ENCODE measurements at regions not wholly inside any gene's neighbourhood (a gene's known extent, or its start where the extent isn't known, plus 50 kb on each side); places are given as distances from the start of the nearest gene placed in this dataset.

DNA sequence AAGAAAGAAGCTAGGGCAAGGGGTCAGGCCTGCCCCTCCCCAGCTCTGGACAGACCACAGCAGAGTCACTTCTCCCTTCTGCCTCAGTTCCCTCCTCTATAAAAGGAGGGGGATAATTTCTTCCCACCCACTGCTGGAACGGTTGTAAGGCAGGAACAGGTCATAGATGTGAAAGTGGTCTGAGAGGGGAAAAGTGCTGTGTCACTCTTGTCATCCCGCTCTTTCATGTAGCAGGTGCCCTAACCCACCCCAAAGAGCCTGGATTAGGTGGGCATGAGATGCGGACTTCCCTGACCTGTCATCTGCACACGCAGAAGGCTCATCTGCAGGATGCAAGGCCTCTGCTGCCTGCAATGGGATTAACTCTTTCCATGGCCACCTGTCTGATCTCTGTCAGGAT lies 218.2 kb upstream of the LRFN2 start:
- no peak for DNase-seq (ENCODE audit: low read depth)
- no peak overlapping the region for H3K4me3 ChIP-seq (ENCODE audit: low read depth, low read length)
- in situ Hi-C loops (cut with HindIII; ENCODE audit: low sequenced_read_pairs): no loop called here
- TF ChIP-seq, protein P1, sequence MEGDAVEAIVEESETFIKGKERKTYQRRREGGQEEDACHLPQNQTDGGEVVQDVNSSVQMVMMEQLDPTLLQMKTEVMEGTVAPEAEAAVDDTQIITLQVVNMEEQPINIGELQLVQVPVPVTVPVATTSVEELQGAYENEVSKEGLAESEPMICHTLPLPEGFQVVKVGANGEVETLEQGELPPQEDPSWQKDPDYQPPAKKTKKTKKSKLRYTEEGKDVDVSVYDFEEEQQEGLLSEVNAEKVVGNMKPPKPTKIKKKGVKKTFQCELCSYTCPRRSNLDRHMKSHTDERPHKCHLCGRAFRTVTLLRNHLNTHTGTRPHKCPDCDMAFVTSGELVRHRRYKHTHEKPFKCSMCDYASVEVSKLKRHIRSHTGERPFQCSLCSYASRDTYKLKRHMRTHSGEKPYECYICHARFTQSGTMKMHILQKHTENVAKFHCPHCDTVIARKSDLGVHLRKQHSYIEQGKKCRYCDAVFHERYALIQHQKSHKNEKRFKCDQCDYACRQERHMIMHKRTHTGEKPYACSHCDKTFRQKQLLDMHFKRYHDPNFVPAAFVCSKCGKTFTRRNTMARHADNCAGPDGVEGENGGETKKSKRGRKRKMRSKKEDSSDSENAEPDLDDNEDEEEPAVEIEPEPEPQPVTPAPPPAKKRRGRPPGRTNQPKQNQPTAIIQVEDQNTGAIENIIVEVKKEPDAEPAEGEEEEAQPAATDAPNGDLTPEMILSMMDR (IDR thresholded peaks at IDR 0.05; ENCODE audit: low read depth, low read length, missing control alignments): no peak

DNA sequence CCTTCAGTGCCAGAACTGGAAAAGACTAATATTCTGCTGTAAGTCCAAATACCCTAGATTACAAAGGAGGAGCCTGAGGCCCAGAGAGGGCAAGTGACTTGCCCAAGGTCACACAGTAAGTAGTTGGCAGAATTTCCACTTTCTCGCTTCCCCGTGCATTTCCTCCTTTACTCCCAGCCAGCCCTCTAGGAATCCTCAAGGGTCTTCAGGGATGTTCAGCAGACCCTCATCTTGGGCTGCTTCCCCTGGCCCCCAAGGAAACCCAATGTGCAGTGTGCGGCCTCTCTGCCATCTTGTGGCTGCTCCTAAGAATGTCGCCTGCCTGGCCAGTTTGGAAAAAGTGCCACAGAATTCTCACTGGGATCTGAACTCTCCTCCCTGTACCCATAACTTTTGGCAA lies 217.7 kb upstream of the LRFN2 start:
- in situ Hi-C loops (cut with HindIII; ENCODE audit: low sequenced_read_pairs): no loop called here
- TF ChIP-seq, protein P1 (IDR thresholded peaks at IDR 0.05; ENCODE audit: low read depth, low read length, missing control alignments): peak; percentile 12
- no peak overlapping the region for H3K4me3 ChIP-seq (ENCODE audit: low read depth, low read length)
- no peak for DNase-seq (ENCODE audit: low read depth)

DNA sequence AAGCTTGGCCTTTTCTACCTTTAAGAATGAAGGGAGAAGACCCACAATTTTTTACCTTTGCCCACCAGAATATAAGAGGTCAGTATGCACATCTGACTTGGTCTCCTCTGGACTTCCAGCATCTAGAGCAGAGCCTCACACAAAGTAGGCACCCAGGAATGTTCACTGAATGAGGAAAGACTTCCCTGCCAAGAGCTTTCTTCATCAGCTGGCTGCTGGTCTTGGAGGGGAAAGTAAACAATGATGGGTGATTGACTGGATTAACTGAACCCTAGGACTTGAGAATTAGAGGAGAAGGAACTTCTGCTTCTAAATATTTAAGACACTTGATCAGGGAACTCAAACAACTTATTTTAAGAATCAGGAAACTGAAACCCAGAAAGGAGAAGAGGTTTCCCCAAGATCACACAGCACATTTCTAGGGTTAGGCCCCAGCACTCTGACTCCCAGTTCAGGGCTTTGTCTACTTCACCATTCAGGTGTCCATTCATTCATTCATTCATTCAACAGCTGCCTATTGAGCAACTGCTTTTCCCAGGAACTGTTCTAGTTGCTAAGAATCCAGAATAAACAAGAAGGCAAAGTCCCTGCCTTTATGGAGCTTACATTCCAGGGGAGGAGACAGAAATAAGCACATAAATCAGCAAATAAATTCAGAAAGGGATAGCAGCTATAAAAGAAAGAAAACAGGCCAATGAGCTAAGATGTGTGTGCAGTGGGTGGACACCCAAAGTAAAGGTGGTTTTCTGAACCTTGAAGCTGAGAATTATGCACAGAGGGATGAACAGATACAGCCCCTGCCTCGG lies 216.9 kb upstream of the LRFN2 start:
- in situ Hi-C loops (cut with HindIII; ENCODE audit: low sequenced_read_pairs): no loop called here
- H3K4me3 ChIP-seq (ENCODE audit: low read depth, low read length): no peak overlapping the region
- TF ChIP-seq, protein P1 (IDR thresholded peaks at IDR 0.05; ENCODE audit: low read depth, low read length, missing control alignments): no peak

DNA sequence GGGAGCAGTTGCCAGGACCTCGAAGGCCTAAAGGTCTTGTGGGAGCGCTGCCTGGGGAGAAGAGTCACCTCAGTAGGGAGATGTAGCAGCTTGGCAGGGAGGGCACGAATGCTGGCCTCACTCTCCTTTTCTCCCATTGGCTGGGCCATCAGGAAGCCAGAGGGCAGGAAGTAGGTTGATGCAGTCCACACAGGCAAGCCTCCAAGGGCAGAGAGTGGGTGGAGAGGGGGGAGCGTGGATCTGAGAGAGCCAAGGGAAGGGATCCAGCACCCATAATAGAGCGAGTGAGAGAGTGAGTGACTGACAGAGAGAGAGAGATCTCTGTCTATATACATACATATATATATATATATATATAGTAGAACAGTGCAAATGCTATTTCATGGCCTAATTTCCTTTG lies 215.3 kb upstream of the LRFN2 start:
- H3K4me3 ChIP-seq (ENCODE audit: low read depth, low read length): no peak overlapping the region
- no peak for DNase-seq (ENCODE audit: low read depth)
- TF ChIP-seq, protein P1 (IDR thresholded peaks at IDR 0.05; ENCODE audit: low read depth, low read length, missing control alignments): no peak
- in situ Hi-C loops (cut with HindIII; ENCODE audit: low sequenced_read_pairs): no loop called here

More for the DNA sequence above, 216.9 kb upstream of the LRFN2 start:
- DNase-seq (ENCODE audit: low read depth): no peak

DNA sequence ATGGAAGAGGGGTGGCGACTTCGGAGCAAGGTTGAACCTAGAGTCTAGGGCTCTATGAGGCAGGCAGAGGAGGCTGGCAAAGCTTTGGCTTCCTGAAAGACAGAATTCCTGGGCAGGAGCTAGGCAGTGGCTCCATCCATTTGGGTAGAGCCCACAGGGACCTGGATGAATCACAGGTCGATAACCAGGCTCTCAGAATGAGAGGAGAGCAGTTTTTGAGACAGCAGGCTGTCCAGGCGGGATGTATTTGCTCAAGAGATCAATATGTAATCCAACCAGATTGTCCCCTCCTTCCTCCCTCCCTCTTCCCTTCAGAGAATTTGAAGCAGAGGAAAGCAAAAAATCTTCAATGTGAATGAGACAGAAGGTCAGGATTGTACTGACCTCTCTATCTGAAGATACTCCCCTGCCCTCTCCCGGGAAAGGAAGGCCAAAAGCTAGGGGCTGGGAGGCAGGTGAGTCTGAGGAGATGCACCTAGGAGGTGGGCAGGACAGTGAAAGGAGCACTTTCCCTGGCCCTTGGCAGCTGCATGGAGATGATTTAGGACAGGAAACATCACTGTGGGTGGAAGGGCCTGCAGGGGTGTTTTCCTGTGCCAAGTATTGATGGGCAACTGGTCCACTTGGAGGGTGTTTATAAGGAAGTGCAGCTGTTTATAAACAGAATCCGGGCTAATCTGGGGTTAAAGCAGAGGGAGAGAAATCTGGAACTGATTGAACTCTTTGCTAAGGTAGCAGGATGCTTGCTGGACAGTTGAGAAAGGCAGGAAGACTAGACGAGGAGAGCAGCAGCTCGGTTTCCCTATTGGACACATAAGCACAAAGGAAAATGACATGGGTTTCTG lies 212.4 kb upstream of the LRFN2 start:
- DNase-seq (ENCODE audit: low read depth): no peak
- TF ChIP-seq, protein P1 (IDR thresholded peaks at IDR 0.05; ENCODE audit: low read depth, low read length, missing control alignments): no peak
- in situ Hi-C loops (cut with HindIII; ENCODE audit: low sequenced_read_pairs): no loop called here
- no peak overlapping the region for H3K4me3 ChIP-seq (ENCODE audit: low read depth, low read length)

DNA sequence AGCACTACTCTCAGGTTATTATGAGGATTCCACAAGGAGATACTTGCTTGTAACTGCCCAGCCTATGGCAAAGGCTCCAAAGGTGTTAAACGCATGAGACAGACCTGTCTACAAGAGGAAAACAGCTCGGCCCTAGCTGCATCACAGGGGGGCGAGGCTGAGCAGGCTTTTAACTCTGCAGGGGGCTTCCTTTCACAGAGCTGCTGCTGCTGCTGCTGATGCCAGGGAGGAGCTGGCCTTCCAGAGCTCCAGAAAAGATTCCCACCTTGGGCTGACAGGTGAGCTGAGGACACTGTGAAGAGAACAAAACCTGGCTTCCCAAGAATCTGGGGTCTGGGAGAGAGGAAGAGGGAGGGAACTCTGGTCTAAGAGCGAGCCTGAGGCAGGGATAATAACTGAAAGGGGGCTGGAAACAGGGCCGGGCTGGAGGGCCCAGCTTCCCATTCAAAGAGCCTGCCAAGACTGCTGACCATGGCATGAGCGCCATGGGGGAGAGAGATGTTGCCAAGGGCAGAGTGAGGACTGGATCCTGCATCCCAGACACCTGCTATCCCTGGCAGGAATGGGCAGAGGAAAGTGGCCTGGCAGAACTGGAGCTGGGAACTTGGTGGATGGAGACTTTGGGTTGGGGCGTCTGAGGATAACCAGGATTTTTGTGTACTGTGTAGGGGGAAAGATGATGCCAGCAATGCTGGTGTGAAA lies 211.1 kb upstream of the LRFN2 start:
- DNase-seq (ENCODE audit: low read depth): no peak
- TF ChIP-seq, protein P1 (IDR thresholded peaks at IDR 0.05; ENCODE audit: low read depth, low read length, missing control alignments): no peak
- no peak overlapping the region for H3K4me3 ChIP-seq (ENCODE audit: low read depth, low read length)
- in situ Hi-C loops (cut with HindIII; ENCODE audit: low sequenced_read_pairs): no loop called here

Measured in astrocyte of the cerebellum (primary cell).